HCT116 (cell line): ENCODE measurements at regions not wholly inside any gene's neighbourhood (a gene's known extent, or its start where the extent isn't known, plus 50 kb on each side); places are given as distances from the start of the nearest gene placed in this dataset.
A peak's percentile ranks its signal among the peaks of the same experiment; 100 is the strongest.

Experiments
- ATAC-seq: fragments of 200-7000 bp; cut with Tn5 transposase; 2 replicates; pipeline ENCODE4 v1.9.1; 2020; ENCODE audit warnings: mild to moderate bottlenecking, moderate library complexity
- BruUV-seq: library from RNA; stranded (reverse); fragments of 400-500 nt; replicated peaks from 2 replicates; lab custom pipeline; 2021; lab: Mats Ljungman, UMichigan
- CTCF ChIA-PET: fragments of 300-600 bp; sonication (Branson Sonifier 250); formaldehyde crosslinking; loops from one replicate; lab custom pipeline; 2021; ENCODE audit warnings: antibody characterized with exemption; lab: Charles Lee
- POLR2A ChIA-PET: fragments of 300-600, 350-600 bp; sonication (Branson Sonifier 250); formaldehyde crosslinking; loops from one replicate; lab custom pipeline; 2021; ENCODE audit warnings: antibody characterized with exemption; lab: Charles Lee
- RAD21 ChIA-PET, 2 experiments: fragments of 300-600 bp; sonication (Branson Sonifier 250); formaldehyde crosslinking; loops; one replicate each; lab custom pipeline; 2023; ENCODE audit warnings: low total read pairs in 2 of 2; ENCODE audit not compliant: uncharacterized antibody in 2 of 2, unreplicated experiment in 2 of 2, low non-redundant PET in 1 of 2; lab: Charles Lee
- DNase-seq: peaks from one replicate; pipeline ENCODE4 v3.0.0-alpha.2; 2010; ENCODE audit warnings: low read depth, low spot score
- H2AFZ ChIP-seq: fragments of 200-600 bp; shearing (Covaris generic), sonication (generic); 2 replicates; pipeline ENCODE4 v1.6.1; 2017; ENCODE audit warnings: low read depth, mixed run types, mixed read lengths, antibody characterized with exemption, low read length; ENCODE audit not compliant: poor library complexity, severe bottlenecking
- H3K27ac ChIP-seq: 2 replicates; pipeline ENCODE4 v1.5.1; 2012; ENCODE audit warnings: low read depth, low read length
- H3K27me3 ChIP-seq: fragments of 200-600 bp; sonication (generic); 2 replicates; pipeline ENCODE4 v1.6.1; 2016; ENCODE audit warnings: mixed run types, low read length, mixed read lengths; ENCODE audit not compliant: insufficient read depth
- H3K36me3 ChIP-seq, 2 experiments: fragments of 200-500 bp in 1 of 2; fragments of 200-600 bp in 1 of 2; sonication (Bioruptor generic) in 1 of 2; sonication (generic) in 1 of 2; 2 replicates each; pipeline versions ENCODE4 v1.5.1 to v1.6.1; 2014 to 2016; ENCODE audit warnings: low read length in 2 of 2, inconsistent platforms in 1 of 2, mixed read lengths in 1 of 2, mixed run types in 1 of 2; ENCODE audit not compliant: insufficient read depth in 2 of 2, control insufficient read depth in 1 of 2
- H3K4me1 ChIP-seq, 2 experiments: fragments of 200-600 bp in 1 of 2; sonication (generic) in 1 of 2; 2 replicates each; pipeline versions ENCODE4 v1.5.1 to v1.6.1; 2012 to 2017; ENCODE audit warnings: low read length in 2 of 2, inconsistent platforms in 1 of 2, mild to moderate bottlenecking in 1 of 2, mixed read lengths in 1 of 2, mixed run types in 1 of 2, moderate library complexity in 1 of 2; ENCODE audit not compliant: insufficient read depth in 2 of 2, control insufficient read depth in 1 of 2
- H3K4me2 ChIP-seq: fragments of 200-600 bp; sonication (generic); 2 replicates; pipeline ENCODE4 v1.6.1; 2017; ENCODE audit warnings: mixed run types, low read length, mixed read lengths
- H3K4me3 ChIP-seq, 2 experiments: fragments of 200-600 bp in 1 of 2; sonication (generic) in 1 of 2; replicated peaks in 1 of 2; 2 replicates each; pipeline ENCODE4 v1.5.1; 2011 to 2016; ENCODE audit warnings: low read length in 2 of 2, control low read depth in 1 of 2, low read depth in 1 of 2, mild to moderate bottlenecking in 1 of 2, mixed read lengths in 1 of 2, mixed run types in 1 of 2
- H3K79me2 ChIP-seq: fragments of 200-600 bp; sonication (generic); 2 replicates; pipeline ENCODE4 v1.6.1; 2017; ENCODE audit warnings: mild to moderate bottlenecking, mixed run types, low read length, moderate library complexity, mixed read lengths; ENCODE audit not compliant: insufficient read depth
- H3K9ac ChIP-seq: fragments of 200-600 bp; sonication (generic); 2 replicates; pipeline ENCODE4 v1.6.1; 2016; ENCODE audit warnings: low read length, mixed read lengths
- H3K9me2 ChIP-seq: fragments of 200-600 bp; sonication (generic), shearing (Covaris generic); 2 replicates; pipeline ENCODE4 v1.6.1; 2017; ENCODE audit warnings: mixed run types, mild to moderate bottlenecking, moderate library complexity; ENCODE audit not compliant: insufficient read depth
- H3K9me3 ChIP-seq, 2 experiments: fragments of 200-500 bp in 1 of 2; fragments of 200-600 bp in 1 of 2; sonication (Bioruptor generic) in 1 of 2; sonication (generic) in 1 of 2; 2 replicates each; pipeline ENCODE4 v1.6.1; 2014 to 2017; ENCODE audit warnings: low read length in 2 of 2, mixed read lengths in 2 of 2, inconsistent platforms in 1 of 2, low read depth in 1 of 2, mild to moderate bottlenecking in 1 of 2, mixed run types in 1 of 2, moderate library complexity in 1 of 2; ENCODE audit not compliant: control insufficient read depth in 1 of 2, insufficient read depth in 1 of 2
- H4K20me1 ChIP-seq: fragments of 200-600 bp; sonication (generic), shearing (Covaris generic); 2 replicates; pipeline ENCODE4 v1.6.1; 2017; ENCODE audit warnings: mixed run types, mild to moderate bottlenecking, moderate library complexity; ENCODE audit not compliant: insufficient read depth
- CBX3 ChIP-seq: IDR thresholded peaks from 2 replicates; pipeline ENCODE4 v1.6.1; 2012; ENCODE audit warnings: low read depth
- YY1 ChIP-seq: IDR thresholded peaks from 2 replicates; pipeline ENCODE4 v1.6.1; 2011; ENCODE audit warnings: low read length, low read depth, moderate library complexity, mild to moderate bottlenecking; ENCODE audit not compliant: insufficient replicate concordance; ENCODE audit errors: extremely low read depth
- intact Hi-C: fragments of 100-400 bp; cut with micrococcal nuclease; formaldehyde crosslinking; loops from 2 replicates; pipeline ENCODE4 v1.10.0; 2022
- TF ChIP-seq, protein P1 (sequence below), 3 experiments: fragments of 200-600 bp in 1 of 3; sonication (generic) in 1 of 3; IDR thresholded peaks in 2 of 3; conservative IDR thresholded peaks in 1 of 3; 2 replicates each; pipeline ENCODE4 v1.5.1; 2012 to 2017; ENCODE audit warnings: low read depth in 2 of 3, low read length in 2 of 3, antibody characterized with exemption in 1 of 3, borderline replicate concordance in 1 of 3, control low read depth in 1 of 3, mild to moderate bottlenecking in 1 of 3, mixed read lengths in 1 of 3, mixed run types in 1 of 3, moderate library complexity in 1 of 3; ENCODE audit not compliant: insufficient read depth in 1 of 3

DNA sequence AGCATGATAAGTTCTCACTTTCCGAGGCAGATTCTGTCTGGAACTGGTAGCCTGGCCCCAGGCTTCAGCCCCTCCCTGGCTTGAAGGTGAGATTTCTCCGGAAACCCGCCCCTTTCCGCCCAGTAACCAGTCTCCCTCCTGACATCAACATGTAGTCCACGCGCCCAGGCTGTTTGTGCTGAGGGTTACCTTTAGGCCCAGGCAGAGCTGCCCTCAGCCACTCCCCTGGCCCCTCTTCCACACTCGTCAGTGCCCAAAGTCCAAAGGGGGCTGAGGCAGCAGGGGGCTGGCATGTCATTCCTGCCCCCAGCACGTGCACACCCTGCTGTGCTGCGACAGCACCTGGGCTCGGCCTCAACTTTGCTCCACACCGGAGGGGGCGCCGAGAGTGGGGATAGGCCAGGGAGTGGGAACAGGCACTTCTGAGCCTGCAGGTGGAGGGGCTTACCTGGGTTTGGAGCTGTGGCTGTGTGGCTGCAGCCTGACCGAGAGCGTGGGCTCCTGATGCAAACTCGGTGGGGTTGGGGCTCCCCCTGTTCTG lies 69.5 kb upstream of the ANK2 start:
- DNase-seq (no peak), ATAC-seq (no peak)
- no peak overlapping the region for H3K9ac ChIP-seq
- peaks cover 4% of the 10 kb centered on the region; the same call in 1 of the 2 replicates for H4K20me1 ChIP-seq
- no peaks in the 10 kb centered on the region for H3K27me3 ChIP-seq
- H2AFZ ChIP-seq: no peak overlapping the region
- CTCF ChIA-PET: no interaction called here
- H3K27ac ChIP-seq: no peak overlapping the region
- TF ChIP-seq YY1: no peak
- TF ChIP-seq CBX3: no peak
- H3K9me3 ChIP-seq: no peaks in the 10 kb centered on the region
- H3K9me2 ChIP-seq: no peaks in the 10 kb centered on the region
- no peak overlapping the region for H3K4me2 ChIP-seq
- BruUV-seq: no TSS peak
- POLR2A ChIA-PET: no interaction called here
- RAD21 ChIA-PET: no interaction called here
- intact Hi-C loops: no loop called here
- H3K4me3 ChIP-seq: no peak overlapping the region
- H3K4me1 ChIP-seq: no peaks in the 10 kb centered on the region
- H3K36me3 ChIP-seq: no peaks in the 10 kb centered on the region
- H3K79me2 ChIP-seq: no peaks in the 10 kb centered on the region

DNA sequence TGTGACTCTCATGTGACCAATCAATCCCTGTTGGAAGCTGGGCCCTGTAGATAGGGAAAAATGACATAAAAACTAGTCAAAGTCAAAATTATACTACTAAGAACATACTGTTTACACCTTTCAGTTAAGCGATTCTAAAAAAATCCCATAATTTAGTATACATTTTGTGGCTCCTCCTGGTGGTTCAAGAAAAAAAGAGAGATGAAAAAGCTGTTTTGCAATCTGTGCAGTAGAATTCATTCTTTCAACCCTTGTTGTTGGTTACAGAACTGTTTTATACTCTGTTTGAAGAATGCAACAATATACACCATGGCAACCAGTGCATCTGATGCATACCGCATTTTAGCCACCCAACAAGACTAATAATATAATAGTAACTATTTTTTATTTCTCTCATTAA lies 66.8 kb upstream of the ANK2 start:
- ChIA-PET CTCF (no interaction called here), POLR2A (no interaction called here), RAD21 (no interaction called here)
- BruUV-seq: no TSS peak
- H2AFZ ChIP-seq: no peak overlapping the region
- no peak overlapping the region for H3K9ac ChIP-seq
- H3K9me3 ChIP-seq: no peaks in the 10 kb centered on the region
- DNase-seq (no peak), ATAC-seq (no peak)
- no peak overlapping the region for H3K4me3 ChIP-seq
- TF ChIP-seq, protein P1, sequence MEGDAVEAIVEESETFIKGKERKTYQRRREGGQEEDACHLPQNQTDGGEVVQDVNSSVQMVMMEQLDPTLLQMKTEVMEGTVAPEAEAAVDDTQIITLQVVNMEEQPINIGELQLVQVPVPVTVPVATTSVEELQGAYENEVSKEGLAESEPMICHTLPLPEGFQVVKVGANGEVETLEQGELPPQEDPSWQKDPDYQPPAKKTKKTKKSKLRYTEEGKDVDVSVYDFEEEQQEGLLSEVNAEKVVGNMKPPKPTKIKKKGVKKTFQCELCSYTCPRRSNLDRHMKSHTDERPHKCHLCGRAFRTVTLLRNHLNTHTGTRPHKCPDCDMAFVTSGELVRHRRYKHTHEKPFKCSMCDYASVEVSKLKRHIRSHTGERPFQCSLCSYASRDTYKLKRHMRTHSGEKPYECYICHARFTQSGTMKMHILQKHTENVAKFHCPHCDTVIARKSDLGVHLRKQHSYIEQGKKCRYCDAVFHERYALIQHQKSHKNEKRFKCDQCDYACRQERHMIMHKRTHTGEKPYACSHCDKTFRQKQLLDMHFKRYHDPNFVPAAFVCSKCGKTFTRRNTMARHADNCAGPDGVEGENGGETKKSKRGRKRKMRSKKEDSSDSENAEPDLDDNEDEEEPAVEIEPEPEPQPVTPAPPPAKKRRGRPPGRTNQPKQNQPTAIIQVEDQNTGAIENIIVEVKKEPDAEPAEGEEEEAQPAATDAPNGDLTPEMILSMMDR (IDR thresholded peaks at IDR 0.05 in 2 of 3, conservative IDR thresholded peaks at IDR 0.05 in 1 of 3; ENCODE audit: borderline replicate concordance in 1 of 3, insufficient read depth in 1 of 3, low read depth in 2 of 3, low read length in 2 of 3): 0 out of 6 replicates have a peak, but pooled peaks of 1 of the 3 experiments have one; percentile 9
- no peak for TF ChIP-seq YY1
- no peak overlapping the region for H3K4me2 ChIP-seq
- H3K4me1 ChIP-seq: no peaks in the 10 kb centered on the region
- intact Hi-C loops: no loop called here
- no peaks in the 10 kb centered on the region for H3K27me3 ChIP-seq
- peaks cover 4% of the 10 kb centered on the region; the same call in 1 of the 2 replicates for H4K20me1 ChIP-seq
- H3K9me2 ChIP-seq: no peaks in the 10 kb centered on the region
- H3K79me2 ChIP-seq: no peaks in the 10 kb centered on the region
- no peaks in the 10 kb centered on the region for H3K36me3 ChIP-seq
- no peak overlapping the region for H3K27ac ChIP-seq
